Osteoblast (primary cell): ENCODE measurements at regions not wholly inside any gene's neighbourhood (a gene's known extent, or its start where the extent isn't known, plus 50 kb on each side); places are given as distances from the start of the nearest gene placed in this dataset.

Experiments used
- DNase-seq: peaks from one replicate; pipeline ENCODE4 v3.0.0; 2011; ENCODE audit warnings: low spot score, mixed read lengths; ENCODE audit not compliant: insufficient read length; ENCODE audit errors: missing footprints
- H2AFZ ChIP-seq: 2 replicates; pipeline ENCODE4 v1.6.0; 2011; ENCODE audit warnings: mild to moderate bottlenecking, low read length
- H3K27ac ChIP-seq: 2 replicates; pipeline ENCODE4 v1.5.1; 2011; ENCODE audit warnings: mild to moderate bottlenecking, low read depth, low read length, moderate library complexity
- H3K27me3 ChIP-seq: 2 replicates; pipeline ENCODE4 v1.6.0; 2012; ENCODE audit warnings: mild to moderate bottlenecking, control low read depth, inconsistent platforms, low read length, moderate library complexity; ENCODE audit not compliant: insufficient read depth
- H3K36me3 ChIP-seq: 2 replicates; pipeline ENCODE4 v1.5.1; 2011; ENCODE audit warnings: mild to moderate bottlenecking, low read length, control low read depth, moderate library complexity; ENCODE audit not compliant: insufficient read depth
- H3K4me1 ChIP-seq: 2 replicates; pipeline ENCODE4 v1.5.1; 2011; ENCODE audit warnings: mild to moderate bottlenecking, low read length, control low read depth, moderate library complexity; ENCODE audit not compliant: insufficient read depth
- H3K4me2 ChIP-seq: 2 replicates; pipeline ENCODE4 v1.6.0; 2011; ENCODE audit warnings: mild to moderate bottlenecking, low read length; ENCODE audit not compliant: insufficient read depth
- H3K4me3 ChIP-seq: fragments of 200-600 bp; sonication (generic); 3 replicates; pipeline ENCODE4 v1.5.1; 2012; ENCODE audit warnings: mild to moderate bottlenecking, low read length, inconsistent platforms; ENCODE audit not compliant: insufficient read depth
- H3K79me2 ChIP-seq: 2 replicates; pipeline ENCODE4 v1.6.0; 2012; ENCODE audit warnings: mild to moderate bottlenecking, low read length, control low read depth, inconsistent platforms; ENCODE audit not compliant: insufficient read depth
- H3K9me3 ChIP-seq: 2 replicates; pipeline ENCODE4 v1.5.1; 2011; ENCODE audit warnings: low read depth, low read length, control low read depth
- H4K20me1 ChIP-seq: 2 replicates; pipeline ENCODE4 v1.6.0; 2012; ENCODE audit warnings: mild to moderate bottlenecking, low read length, control low read depth; ENCODE audit not compliant: insufficient read depth
- CTCF ChIP-seq: IDR thresholded peaks from 2 replicates; pipeline ENCODE4 v1.5.1; 2011; ENCODE audit warnings: mild to moderate bottlenecking, low read depth, low read length, moderate library complexity; ENCODE audit errors: extremely low read depth

DNA sequence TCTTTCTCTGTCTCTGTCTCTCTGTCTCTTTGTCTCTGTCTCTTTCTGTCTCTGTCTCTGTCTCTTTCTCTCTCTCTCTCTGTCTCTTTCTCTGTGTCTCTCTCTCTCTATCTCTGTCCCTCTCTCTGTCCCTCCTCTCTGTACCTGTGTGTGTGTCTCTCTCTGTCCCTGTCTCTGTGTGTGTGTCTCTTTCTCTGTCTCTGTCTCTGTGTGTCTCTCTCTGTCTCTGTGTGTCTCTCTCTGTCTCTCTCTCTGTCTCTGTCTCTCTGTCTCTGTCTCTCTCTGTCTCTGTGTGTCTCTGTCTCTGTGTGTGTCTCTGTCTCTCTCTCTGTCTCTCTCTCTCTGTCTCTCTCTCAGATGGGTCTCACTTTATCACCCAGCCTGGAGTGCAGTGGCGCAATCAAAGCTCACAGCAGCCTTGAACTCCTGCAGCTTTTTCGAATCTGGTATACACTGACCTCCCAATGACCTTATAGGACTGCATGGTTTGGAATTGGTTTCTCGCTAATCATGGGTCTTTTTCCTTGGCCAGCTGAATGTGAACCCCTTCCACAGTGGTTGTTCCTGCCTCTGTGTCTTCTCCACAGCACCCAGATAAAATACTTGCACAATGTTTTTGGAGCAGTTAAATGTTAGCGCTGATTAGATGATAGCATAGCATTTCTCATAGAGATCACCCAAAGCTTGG, 102.6 kb upstream of the KLHL25 start:
- no peak overlapping the region for H3K4me3 ChIP-seq
- H3K79me2 ChIP-seq, result no peaks in the 10 kb centered on the region
- no peak for DNase-seq
- H3K27ac ChIP-seq, result no peak overlapping the region
- H3K4me1 ChIP-seq, result no peaks in the 10 kb centered on the region
- H3K27me3 ChIP-seq, result no peaks in the 10 kb centered on the region
- TF ChIP-seq CTCF, result no peak
- H4K20me1 ChIP-seq, result no peaks in the 10 kb centered on the region
- no peaks in the 10 kb centered on the region for H3K36me3 ChIP-seq
- H2AFZ ChIP-seq, result no peak overlapping the region
- no peaks in the 10 kb centered on the region for H3K9me3 ChIP-seq
- H3K4me2 ChIP-seq, result no peak overlapping the region

DNA sequence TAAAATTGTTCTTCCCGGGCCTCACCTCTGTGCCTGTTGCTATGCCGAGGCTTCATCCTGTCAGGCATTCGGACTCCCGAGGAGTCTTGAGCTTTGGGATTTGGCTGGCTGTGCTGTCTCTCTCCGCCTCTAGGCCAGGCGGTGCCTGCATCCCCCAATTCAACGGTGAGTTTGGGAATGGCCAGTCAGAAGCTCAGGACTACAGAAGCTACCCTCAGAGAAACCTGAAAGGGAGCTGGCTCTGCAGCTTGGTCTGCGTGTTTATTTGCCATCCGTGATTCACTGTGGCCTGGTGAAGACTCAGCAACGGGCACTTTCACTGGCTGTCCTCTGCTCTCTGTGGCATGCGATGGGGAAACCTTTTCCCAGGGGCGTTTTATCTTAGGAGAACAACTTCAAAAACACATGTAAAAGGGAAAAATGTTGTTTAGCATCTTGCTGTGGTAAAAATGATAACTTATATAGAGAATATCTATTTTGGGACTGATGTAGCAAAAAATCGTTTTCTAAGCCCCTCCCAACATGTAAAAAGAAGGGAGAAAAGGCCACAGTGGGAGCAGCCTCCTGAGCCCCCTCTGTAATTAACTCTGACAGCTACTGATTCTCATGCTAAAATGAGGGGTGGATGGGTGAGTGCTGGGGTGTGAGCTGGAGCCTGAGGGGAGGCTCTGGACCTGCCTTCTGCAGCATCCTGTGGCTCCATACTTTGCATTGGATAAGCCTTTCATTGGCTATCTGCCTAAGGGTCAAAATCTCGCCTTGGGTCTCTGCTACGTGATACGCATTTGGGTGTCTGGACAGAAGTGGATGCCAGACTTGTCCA, 103.4 kb upstream of the KLHL25 start:
- no peaks in the 10 kb centered on the region for H3K79me2 ChIP-seq
- no peaks in the 10 kb centered on the region for H3K36me3 ChIP-seq
- H3K9me3 ChIP-seq, result no peaks in the 10 kb centered on the region
- no peaks in the 10 kb centered on the region for H3K4me1 ChIP-seq
- DNase-seq, result no peak
- H3K4me2 ChIP-seq, result no peak overlapping the region
- H3K4me3 ChIP-seq, result no peak overlapping the region
- no peaks in the 10 kb centered on the region for H4K20me1 ChIP-seq
- no peak for TF ChIP-seq CTCF
- no peak overlapping the region for H3K27ac ChIP-seq
- H3K27me3 ChIP-seq, result no peaks in the 10 kb centered on the region
- peak overlapping the region; percentile 29 for H2AFZ ChIP-seq

- Histone ChIP-seq H2AFZ (no peak overlapping the region), H3K27ac (no peak overlapping the region), H3K4me3 (no peak overlapping the region), H3K79me2 (no peaks in the 10 kb centered on the region), H3K36me3 (no peaks in the 10 kb centered on the region), H4K20me1 (no peaks in the 10 kb centered on the region), H3K9me3 (no peaks in the 10 kb centered on the region), H3K4me1 (no peaks in the 10 kb centered on the region), H3K4me2 (no peak overlapping the region), H3K27me3 (no peaks in the 10 kb centered on the region)
- no peak for TF ChIP-seq CTCF
- DNase-seq, result no peak
These were observed 105.2 kb upstream of the KLHL25 start for GRCh38 chr15:85899927-85900326.

DNA sequence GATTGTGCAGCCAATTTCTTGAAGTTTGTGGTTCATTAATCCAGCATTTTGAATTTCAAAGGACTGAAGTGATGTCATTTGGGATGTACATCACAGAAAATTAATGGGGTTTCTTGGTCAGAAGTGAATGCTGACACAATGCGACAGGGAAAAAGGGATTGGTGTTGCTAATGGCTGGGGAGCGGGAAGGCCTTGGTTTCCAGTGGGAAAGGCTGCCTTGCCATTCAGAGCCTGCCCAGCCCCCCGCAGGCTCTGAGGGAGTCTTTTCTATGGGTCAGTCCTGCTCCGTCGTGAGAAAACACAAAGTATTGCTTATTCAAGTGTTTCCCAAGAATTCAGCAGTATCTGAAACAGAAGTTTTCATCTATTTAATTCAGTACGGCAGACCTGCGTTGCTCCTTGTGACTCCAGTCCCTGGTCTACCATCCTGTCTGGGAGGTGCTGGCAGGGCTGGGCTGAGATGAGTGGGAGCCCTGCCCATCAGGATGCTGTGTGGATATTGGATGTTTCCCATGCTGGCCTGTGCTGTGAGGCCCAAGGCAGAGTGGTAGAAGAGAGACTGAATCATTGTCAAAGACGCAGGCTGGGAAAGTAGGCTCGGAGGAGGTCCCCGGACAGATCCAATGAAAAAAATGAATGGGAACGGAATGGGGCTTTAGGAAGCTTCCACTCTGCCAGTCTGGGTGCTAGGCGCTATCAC, 111.2 kb upstream of the KLHL25 start:
- H3K36me3 ChIP-seq, result no peaks in the 10 kb centered on the region
- no peak overlapping the region for H3K27ac ChIP-seq
- no peak overlapping the region for H3K4me2 ChIP-seq
- H3K79me2 ChIP-seq, result no peaks in the 10 kb centered on the region
- H4K20me1 ChIP-seq, result no peaks in the 10 kb centered on the region
- H3K4me1 ChIP-seq, result no peaks in the 10 kb centered on the region
- H2AFZ ChIP-seq, result no peak overlapping the region
- DNase-seq, result no peak
- H3K4me3 ChIP-seq, result no peak overlapping the region
- TF ChIP-seq CTCF, result no peak
- no peaks in the 10 kb centered on the region for H3K9me3 ChIP-seq
- H3K27me3 ChIP-seq, result no peaks in the 10 kb centered on the region
